DMS53 treated with DMSO at 0.1 percent for 48 hours (cell line): ENCODE measurements at regions not wholly inside any gene's neighbourhood (a gene's known extent, or its start where the extent isn't known, plus 50 kb on each side); places are given as distances from the start of the nearest gene placed in this dataset.

Experiments used
- DNase-seq: peaks from one replicate; lab custom pipeline; 2025; ENCODE audit not compliant: unreplicated experiment; lab: John Stamatoyannopoulos, UW

DNA sequence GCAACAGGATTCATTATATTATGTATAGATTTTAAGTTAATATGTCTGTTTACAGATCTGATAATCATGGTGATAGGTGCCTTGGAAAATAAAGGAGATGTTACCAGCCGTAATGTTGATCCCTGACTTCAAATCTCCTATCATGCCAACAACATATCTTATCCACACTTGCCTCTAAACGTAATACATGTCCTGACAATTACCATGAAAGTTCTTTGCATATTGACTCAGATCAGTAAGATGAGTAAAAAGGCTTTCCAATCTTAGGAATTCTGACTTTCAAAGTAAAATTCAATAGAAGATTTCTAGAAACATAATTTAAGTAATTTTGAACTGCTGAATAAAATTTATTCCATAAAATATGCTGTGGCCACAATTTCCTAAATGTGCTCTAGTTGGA is 513.3 kb downstream of the ANKRD50 start:
- DNase-seq = no peak

GRCh38 chr4:124199755-124200154 is 512.8 kb downstream of the ANKRD50 start:
- no peak for DNase-seq

GRCh38 chr4:124201636-124202035 is 510.9 kb downstream of the ANKRD50 start:
- DNase-seq = no peak

DNA sequence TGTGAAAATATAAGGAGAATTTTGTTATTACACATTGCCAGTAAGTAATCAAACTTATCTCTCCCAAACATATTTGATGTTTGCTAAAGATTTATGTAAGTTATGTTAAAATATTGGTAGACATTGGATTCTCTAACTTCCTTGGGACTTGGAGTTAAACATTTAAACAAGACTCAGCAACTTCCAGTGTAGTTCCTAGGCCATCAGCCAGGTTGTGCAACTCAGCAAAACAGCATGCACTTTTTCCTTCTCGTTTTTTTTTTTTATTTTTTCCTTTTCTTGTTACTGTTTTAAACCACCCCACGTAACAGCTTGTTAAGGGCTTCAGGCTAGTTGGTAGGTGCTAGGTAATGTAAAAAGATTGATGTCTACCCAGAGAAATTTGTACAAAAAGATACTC is 510.4 kb downstream of the ANKRD50 start:
- no peak for DNase-seq

- DNase-seq = no peak
Measured at GRCh38 chr4:124203613-124204238, 508.8 kb downstream of the ANKRD50 start.

GRCh38 chr4:124206779-124207605 is 505.5 kb downstream of the ANKRD50 start:
- no peak for DNase-seq

- DNase-seq = no peak
Measured at GRCh38 chr4:124209211-124209610, 503.3 kb downstream of the ANKRD50 start.

GRCh38 chr4:124209626-124210025 is 502.9 kb downstream of the ANKRD50 start:
- DNase-seq = no peak

- no peak for DNase-seq
Measured at GRCh38 chr4:124210746-124211145, 501.8 kb downstream of the ANKRD50 start.

DNA sequence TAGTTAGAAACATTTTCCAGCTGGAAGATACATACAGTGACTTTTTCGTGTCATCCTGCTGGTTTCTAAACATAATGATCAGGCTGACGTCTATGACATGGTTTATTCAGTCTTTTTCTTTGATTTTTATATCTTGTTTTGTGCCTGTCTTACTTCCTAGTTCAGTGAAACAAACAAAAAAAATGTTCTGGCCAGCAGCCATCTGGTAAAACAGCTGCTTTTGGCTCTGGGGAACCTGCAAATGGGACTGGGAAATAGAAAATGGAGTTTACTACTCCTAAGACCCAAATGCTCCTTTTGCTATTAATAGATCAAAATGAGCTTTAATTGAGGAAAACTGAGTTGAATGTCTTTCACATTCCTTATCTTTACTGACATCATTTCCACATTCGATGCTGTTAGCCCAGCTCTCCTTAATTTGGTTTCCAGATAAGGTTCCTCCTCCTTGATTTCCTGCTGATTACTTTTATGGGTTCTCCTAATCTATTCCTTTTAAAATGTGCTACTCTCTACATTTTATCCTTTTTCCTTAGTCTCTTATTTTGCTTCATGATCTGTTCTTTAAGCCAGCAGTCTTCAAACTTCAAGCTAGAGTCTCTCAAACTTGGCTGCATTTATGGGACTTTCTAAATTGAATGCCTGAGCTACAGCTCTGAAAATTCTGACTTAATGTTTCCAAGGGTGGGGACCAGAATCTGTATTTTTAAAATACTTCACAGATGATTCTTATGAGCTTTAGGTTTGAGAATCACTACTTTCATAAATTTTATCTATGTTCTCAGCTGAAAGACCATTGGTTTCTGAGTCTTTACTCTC is 499.5 kb downstream of the ANKRD50 start:
- DNase-seq = no peak

DNA sequence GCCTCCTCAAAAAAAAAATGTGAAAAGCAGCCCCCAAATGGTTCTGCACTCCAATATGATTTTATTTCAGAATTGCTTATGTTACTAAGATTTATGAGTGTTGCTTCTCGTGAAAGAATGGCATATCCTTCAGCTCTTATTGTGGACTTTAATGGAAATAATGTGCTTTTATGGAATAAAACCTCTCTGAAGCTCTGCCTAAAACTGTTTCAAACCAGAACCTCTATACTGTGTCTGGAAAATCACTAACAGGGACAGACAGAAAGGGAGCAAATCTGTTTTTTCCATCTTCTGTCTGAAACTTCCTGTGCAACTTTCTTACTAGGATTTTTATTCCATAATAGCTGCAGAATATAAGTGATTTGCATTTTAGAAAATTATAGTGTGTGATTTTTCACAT is 493.1 kb downstream of the ANKRD50 start:
- DNase-seq = no peak

GRCh38 chr4:124224256-124224655 is 488.3 kb downstream of the ANKRD50 start:
- no peak for DNase-seq

- no peak for DNase-seq
Measured at GRCh38 chr4:124227981-124228380, 484.6 kb downstream of the ANKRD50 start.

DNA sequence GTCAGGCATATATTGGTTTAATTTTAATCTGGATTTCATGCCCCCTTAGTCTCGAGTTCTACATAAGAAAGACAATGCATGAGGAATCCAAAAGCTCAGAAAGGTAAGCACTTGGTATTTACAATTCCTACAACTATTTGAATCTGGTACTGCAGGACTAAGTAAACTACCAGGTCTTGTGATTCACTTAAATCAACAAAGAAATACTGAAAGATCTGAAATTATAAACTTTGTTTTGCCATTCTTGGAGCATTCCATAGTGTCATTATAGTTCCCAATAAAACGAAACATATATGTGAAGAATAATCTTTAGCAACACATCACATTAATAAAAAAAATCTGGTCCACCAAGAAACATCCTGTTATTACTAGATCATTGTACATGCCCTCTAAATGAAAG is 482.3 kb downstream of the ANKRD50 start:
- no peak for DNase-seq

DNA sequence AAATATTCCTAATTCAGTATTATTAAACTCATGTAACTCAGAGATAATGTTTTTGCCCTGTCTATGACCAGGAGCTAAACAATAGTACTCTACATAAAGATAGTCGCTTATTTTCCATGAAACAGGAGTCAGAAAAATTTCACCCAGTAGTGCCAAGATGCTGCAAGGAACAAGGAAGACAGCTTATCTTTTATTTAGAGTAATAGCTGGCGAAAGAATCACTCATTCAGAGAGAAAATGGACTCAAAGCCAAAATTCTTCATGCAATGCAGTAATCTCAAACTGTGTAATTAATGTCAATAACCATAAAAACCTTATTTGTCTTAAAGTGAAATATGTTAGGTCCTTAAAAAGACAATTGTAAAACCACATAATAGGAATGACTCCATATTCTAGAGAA is 477.8 kb downstream of the ANKRD50 start:
- DNase-seq = no peak

- DNase-seq = no peak
Measured at GRCh38 chr4:124243671-124244366, 468.7 kb downstream of the ANKRD50 start.

DNA sequence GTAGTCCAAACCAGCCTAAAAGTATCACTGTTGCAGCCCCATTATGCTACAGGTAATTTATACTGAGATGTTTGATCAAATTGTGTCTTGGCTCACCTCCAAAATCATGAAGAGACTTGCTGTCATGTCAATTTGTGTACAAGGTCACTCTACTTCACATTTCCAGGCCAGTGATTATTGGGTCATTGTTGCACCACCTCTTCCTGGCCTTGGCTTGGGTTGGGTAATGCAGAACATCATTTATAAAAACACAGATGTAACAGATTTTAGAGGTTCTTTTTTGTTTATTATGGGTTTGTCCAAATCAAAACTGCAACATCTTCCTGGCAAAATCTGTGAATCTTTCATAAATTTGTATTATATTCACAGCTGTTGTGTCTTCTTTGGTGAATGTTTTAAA is 459.5 kb downstream of the ANKRD50 start:
- no peak for DNase-seq

DNA sequence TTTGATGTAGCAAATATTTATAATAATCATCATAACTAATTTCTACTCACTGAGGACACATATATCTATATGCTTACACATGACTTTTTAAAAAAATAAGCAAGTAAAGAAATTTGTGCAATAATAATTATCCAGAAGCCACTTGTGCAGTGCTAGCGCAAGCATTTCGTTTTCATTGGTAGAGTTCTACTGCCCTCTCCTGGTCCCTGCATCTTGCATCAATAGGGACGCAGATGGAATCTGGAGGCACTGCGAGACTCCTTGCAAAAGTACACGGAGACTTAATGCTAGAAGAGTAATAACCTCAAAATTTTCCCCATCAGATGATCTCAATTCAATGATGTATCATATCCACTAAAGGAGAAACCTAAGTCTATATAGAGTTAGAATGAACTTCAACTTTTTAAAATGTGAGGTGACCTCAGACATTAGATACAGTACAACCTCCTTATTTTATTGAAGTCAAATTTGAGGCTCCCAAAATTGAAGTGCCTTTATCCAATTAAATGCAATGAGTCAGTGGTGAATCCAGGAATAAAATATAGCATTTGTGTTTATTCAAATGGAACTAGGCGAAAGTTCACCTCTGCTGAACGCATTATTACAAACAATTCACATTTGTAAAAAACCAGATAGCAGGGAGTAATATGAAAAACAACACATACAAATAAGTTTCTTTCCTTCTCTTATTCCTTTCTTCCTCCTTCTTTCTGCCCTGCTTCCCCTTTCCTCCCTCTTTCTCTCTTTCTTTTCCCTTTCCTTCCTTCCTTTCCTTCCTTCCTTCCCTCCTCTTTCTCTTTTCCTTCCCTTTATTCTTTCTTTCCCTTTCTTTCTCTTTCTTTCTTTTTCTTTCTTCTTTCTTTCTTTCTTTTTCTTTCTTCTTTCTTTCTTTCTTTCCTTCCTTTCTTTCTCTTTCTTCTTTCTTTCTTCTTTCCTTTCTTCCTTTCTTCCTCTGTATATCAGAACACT is 450.0 kb downstream of the ANKRD50 start:
- DNase-seq = peak; percentile 55

- DNase-seq = no peak
Measured at GRCh38 chr4:124265701-124266100, 446.8 kb downstream of the ANKRD50 start.

GRCh38 chr4:124266721-124267120 is 445.8 kb downstream of the ANKRD50 start:
- DNase-seq = no peak
